GM20000 (cell line): ENCODE measurements at regions not wholly inside any gene's neighbourhood (a gene's known extent, or its start where the extent isn't known, plus 50 kb on each side); places are given as distances from the start of the nearest gene placed in this dataset.

Source experiments
- DNase-seq: peaks from one replicate; pipeline ENCODE4 v3.0.0; 2012; ENCODE audit warnings: low spot score
- TF ChIP-seq, protein P1 (sequence below): IDR thresholded peaks from 2 replicates; pipeline ENCODE4 v1.5.1; 2012; ENCODE audit warnings: mild to moderate bottlenecking, control low read depth; ENCODE audit errors: extremely low read depth, missing control alignments

DNA sequence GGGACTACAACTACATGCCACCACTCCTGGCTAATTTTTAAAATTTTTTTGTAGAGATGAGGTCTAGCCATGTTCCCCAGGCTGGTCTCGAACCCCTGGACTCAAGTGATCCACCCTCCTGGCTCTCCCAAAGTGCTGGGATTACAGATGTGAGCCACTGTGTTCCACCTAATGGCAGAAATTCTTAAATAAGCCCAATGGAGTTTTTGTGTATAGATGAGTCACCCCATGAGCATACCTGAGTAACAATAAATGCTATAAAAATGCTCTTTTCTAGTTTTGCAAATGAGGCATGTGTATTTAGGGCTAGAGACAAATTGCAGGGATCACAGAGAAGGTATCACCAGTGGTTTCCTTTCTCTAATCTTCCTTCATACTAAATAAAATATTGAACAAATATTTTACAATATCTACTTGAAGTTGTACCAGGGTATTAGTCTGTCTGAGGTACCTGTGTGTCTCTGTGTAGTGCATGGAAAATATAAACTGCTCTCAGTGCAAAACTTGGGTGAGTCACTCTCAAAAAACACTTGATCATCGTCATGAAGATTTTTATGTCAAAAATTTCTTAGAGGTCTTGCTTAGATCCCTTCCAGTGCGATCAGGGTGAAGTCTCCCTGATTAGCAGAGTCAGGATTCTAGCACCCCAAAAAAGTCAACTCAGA is 337.1 kb upstream of the MMADHC start:
- no peak for DNase-seq
- TF ChIP-seq, protein P1, sequence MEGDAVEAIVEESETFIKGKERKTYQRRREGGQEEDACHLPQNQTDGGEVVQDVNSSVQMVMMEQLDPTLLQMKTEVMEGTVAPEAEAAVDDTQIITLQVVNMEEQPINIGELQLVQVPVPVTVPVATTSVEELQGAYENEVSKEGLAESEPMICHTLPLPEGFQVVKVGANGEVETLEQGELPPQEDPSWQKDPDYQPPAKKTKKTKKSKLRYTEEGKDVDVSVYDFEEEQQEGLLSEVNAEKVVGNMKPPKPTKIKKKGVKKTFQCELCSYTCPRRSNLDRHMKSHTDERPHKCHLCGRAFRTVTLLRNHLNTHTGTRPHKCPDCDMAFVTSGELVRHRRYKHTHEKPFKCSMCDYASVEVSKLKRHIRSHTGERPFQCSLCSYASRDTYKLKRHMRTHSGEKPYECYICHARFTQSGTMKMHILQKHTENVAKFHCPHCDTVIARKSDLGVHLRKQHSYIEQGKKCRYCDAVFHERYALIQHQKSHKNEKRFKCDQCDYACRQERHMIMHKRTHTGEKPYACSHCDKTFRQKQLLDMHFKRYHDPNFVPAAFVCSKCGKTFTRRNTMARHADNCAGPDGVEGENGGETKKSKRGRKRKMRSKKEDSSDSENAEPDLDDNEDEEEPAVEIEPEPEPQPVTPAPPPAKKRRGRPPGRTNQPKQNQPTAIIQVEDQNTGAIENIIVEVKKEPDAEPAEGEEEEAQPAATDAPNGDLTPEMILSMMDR: no peak

DNA sequence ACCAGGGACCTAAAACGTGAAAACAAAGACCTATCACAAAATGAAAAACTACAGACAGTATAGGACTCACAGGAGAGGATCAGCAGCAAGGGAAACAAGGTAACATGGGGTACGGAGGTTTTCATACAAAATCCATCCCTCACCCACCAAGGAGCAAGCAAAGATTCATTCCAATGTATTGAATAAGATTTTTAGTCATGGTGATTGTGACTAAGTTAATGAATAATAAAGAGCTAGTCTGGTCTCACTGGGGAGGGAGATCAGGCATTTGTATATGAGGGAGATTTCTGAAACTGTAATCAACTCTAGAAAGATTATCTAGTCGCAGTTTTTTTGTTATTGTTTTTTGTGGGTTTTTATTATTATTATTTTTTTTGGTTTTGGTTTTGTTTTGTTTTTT is 336.5 kb upstream of the MMADHC start:
- TF ChIP-seq, protein P1: no peak
- DNase-seq: no peak

DNA sequence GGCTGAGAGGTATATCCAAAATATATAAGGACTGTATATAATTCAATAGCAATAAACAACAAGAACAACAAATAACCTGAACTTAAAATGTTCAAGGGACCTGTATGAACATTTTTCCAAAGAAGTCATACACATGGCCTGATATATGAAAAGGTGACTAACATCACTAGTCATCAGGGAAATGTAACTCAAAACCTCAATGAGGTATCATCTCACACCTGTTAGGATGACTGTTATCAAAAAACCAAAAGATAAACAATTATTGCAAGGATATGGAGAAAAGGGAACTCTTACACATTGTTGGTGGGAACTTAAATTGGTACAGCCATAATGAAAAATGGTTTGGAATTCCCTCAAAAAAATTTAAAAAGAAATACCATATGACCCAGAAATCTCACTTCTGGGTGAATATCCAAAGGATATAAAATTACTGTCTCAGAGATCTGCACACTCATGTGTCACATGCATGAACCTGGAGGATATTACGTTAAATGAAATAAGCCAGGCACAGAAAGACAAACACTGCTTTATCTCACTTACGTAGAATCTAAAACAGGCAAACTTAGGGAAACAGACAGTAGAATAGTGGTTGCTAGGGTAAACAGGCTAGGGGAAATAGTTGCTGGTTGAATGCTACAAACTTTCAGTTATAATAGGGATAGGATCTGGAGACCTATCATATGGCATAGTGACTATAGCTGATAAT is 334.5 kb upstream of the MMADHC start:
- TF ChIP-seq, protein P1: no peak
- no peak for DNase-seq

DNA sequence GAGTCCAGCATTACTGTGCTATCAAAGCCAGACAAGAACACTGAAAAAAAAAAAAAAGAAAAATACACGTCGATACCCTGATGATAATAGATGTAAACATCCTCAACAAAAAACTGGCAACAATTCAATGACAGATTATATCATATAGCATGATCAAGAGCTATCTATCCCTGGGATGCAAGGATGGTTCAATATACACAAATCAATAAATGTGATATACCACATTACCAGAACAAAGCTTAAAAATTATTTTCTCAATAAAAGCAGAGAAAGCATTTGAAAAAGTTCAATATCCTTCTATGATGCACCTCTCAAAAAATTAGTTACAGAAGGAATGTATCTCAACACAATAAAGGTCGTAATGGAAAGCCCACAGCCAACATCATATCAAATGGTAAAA is 332.8 kb upstream of the MMADHC start:
- TF ChIP-seq, protein P1: no peak
- DNase-seq: no peak

DNA sequence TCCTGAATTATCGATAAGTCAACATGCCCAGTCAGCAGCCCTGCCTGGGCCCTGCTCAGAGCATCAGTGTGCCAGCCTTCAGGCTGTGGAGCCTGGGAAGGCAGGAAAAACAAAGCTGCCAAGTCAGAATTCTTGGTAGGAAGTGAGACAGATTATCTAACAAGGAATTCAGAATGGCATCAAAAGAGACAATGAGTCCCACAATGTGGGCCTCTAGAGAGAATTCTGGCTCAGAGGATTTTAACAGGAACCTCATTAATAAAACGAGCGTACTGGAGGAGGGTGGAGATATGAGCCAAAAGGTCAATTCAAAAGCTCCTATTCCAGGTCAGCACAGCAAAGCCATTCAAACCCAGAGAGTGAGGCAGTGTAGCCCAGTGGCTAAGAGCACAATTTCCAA is 327.6 kb upstream of the MMADHC start:
- no peak for DNase-seq
- TF ChIP-seq, protein P1: no peak

DNA sequence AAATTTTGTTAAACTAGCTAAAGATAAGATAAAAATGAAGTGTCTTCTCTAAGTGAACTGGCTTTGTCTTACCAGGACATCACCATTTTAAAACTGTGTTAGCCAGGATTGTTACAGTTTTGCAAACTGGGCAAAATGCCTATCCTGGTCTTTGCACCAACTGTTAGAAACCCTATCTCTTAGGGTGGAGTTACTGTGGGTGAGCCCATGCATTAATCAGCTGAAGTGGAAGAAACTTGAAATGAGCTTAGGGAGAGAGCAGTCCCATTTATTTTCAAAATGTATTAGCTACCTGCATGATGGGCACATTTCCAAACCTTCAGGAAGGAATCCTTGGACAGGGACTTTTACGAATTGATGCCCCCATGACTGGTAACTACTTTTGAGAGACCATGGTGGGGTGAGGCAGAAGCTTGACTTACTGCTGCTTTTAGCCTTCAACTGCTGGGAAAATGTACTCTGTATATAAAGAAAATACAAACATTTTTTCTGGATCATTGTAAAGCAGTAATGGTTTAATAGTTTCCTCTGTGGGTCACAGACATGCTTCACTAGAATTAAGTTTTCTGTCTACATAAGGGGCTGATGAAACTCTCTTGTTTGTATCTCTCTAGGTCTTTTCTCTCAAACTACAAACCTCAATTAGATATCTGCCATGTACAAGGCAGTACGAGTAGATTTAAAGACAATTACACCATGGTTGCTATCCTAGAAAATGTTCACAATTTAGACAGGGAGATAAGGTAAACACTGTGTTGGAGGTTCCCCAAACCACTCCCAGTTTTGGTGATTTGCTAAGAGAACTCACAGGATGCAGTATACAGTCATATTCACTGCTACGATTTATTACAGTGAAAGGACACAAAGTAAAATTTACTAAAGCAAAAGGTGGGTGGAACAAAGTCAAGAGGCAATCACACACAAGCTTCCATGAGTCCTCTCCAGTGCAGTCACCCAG is 321.4 kb upstream of the MMADHC start:
- TF ChIP-seq, protein P1: no peak
- no peak for DNase-seq

DNA sequence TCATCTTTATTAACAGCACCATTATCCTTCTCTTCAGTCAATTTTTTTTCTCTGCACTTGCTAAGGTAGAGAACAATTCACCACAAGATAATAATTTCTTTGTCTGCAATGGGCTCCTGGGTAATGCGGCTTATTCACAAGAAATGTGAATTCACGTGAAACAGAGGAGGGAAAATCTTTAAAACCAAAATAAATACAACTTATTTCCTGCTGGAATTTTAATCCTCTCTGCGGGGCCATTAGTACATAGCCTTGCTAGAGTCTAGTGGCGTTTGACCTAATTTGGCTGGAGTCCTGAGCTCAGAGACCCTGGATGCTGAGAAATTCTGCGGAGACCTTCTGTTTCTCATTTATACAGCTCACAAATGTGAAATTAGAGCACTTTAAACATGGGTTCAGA is 319.3 kb upstream of the MMADHC start:
- TF ChIP-seq, protein P1: no peak
- no peak for DNase-seq
